Osteocyte (in vitro differentiated cells): ENCODE measurements at regions not wholly inside any gene's neighbourhood (a gene's known extent, or its start where the extent isn't known, plus 50 kb on each side); places are given as distances from the start of the nearest gene placed in this dataset.

Experiments
- DNase-seq: peaks from one replicate; pipeline ENCODE4 v3.0.0; 2021; ENCODE audit warnings: mixed read lengths; ENCODE audit not compliant: unreplicated experiment; ENCODE audit errors: extremely low spot score
- H3K27ac Mint-ChIP-seq: one replicate; pipeline ENCODE4 v1.8.0; 2021; ENCODE audit warnings: mild to moderate bottlenecking, mixed read lengths; ENCODE audit not compliant: unreplicated experiment
- H3K27me3 Mint-ChIP-seq: one replicate; pipeline ENCODE4 v1.8.0; 2021; ENCODE audit warnings: mixed read lengths; ENCODE audit not compliant: unreplicated experiment
- H3K36me3 Mint-ChIP-seq: one replicate; pipeline ENCODE4 v1.8.0; 2021; ENCODE audit warnings: mixed read lengths; ENCODE audit not compliant: unreplicated experiment
- H3K4me1 Mint-ChIP-seq: one replicate; pipeline ENCODE4 v1.8.0; 2021; ENCODE audit warnings: mixed read lengths; ENCODE audit not compliant: unreplicated experiment
- H3K4me3 Mint-ChIP-seq: one replicate; pipeline ENCODE4 v1.8.0; 2021; ENCODE audit warnings: mild to moderate bottlenecking, moderate library complexity, mixed read lengths; ENCODE audit not compliant: unreplicated experiment
- H3K9me3 Mint-ChIP-seq: one replicate; pipeline ENCODE4 v1.8.0; 2021; ENCODE audit warnings: mixed read lengths; ENCODE audit not compliant: unreplicated experiment
- TF ChIP-seq, protein P1 (sequence below): fragments of 200-600 bp; sonication (generic); IDR thresholded peaks from 2 replicates; pipeline ENCODE4 v1.5.0; 2021; ENCODE audit warnings: antibody characterized with exemption, mild to moderate bottlenecking, moderate library complexity

DNA sequence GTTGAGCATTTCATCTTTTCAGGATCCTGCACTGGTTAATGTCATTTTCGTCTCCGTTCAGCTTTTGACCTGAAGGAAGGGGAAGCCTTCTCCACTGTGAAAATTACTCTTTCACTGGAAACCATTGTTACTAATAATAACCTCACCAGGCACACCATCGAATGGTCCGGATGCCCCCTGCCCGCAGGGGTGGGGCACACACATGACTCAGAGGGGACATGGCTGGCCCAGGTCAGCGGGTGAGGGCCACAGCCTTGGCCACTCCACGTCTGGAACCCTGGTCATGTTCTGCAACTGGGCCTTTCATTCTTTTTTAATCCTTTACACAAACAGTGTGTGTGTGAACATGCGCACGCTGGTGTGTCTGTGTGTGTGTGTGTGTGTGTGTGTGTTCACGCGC lies 191.8 kb downstream of the BCOR start:
- peak overlapping the region; percentile 0 for H3K4me3 Mint-ChIP-seq
- peaks cover 67% of the 10 kb centered on the region for H3K4me1 Mint-ChIP-seq
- no peak for DNase-seq
- TF ChIP-seq, protein P1, sequence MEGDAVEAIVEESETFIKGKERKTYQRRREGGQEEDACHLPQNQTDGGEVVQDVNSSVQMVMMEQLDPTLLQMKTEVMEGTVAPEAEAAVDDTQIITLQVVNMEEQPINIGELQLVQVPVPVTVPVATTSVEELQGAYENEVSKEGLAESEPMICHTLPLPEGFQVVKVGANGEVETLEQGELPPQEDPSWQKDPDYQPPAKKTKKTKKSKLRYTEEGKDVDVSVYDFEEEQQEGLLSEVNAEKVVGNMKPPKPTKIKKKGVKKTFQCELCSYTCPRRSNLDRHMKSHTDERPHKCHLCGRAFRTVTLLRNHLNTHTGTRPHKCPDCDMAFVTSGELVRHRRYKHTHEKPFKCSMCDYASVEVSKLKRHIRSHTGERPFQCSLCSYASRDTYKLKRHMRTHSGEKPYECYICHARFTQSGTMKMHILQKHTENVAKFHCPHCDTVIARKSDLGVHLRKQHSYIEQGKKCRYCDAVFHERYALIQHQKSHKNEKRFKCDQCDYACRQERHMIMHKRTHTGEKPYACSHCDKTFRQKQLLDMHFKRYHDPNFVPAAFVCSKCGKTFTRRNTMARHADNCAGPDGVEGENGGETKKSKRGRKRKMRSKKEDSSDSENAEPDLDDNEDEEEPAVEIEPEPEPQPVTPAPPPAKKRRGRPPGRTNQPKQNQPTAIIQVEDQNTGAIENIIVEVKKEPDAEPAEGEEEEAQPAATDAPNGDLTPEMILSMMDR = no peak
- H3K27ac Mint-ChIP-seq = peak overlapping the region; percentile 88
- H3K9me3 Mint-ChIP-seq = no peaks in the 10 kb centered on the region
- H3K36me3 Mint-ChIP-seq = no peaks in the 10 kb centered on the region
- H3K27me3 Mint-ChIP-seq = no peaks in the 10 kb centered on the region

DNA sequence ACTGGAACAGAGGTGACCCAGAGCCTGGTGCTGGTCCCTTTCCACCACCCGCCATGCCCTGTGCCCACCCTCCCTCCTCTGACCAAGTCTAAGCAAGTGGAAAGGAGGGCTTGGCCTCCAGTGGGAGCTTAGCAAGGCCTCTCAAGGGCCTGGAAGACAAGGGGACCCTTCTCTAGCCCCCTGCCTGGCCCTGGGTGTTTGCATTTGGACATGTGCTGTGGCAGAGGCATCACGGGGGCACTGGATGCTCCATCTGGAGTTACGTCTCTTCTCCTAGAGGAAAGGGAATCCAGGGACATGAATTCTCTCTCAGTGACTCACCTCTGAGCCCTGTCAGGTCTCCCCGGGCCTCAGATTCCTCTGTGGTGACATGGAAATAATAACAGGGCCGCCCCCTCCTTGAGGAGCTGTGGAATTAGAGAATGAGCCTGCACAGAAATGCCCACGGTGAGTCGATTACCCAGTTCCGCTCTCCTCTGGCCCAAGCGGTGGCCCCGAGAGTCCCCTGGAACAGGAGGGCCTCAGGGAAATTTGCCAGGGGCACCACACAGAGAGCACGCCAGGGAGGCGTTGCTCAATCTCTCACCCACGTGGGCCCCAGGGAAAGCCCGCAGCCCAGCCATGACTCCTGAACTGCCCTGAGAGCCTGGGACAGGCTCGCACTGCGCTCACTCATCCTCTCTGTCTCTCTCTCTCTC lies 189.6 kb downstream of the BCOR start:
- peak overlapping the region; percentile 89 for H3K27ac Mint-ChIP-seq
- H3K4me1 Mint-ChIP-seq = peaks cover 54% of the 10 kb centered on the region
- H3K4me3 Mint-ChIP-seq = no peak overlapping the region

DNA sequence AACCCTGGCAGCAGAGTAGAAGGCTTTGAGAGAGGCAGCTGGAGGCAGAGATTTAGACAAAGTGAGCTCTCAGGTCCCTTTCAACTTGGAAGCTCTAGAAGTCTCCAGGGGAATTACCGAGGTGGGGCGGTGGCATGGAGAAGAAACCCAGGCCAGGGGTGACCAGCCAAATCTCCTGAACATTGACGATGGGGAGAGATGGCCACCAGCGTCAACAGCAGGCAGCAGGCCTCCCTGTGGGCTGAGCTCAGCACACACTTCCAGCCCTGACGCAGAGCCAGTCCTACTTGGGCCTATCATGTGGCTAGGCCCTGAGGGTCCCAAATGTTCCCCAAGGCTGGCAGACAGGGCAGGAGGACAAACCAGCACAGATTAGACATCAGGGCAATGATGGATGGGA lies 187.8 kb downstream of the BCOR start:
- Mint-ChIP-seq H3K27ac (no peak overlapping the region), H3K27me3 (no peaks in the 10 kb centered on the region), H3K4me1 (peaks cover 45% of the 10 kb centered on the region), H3K4me3 (no peak overlapping the region), H3K36me3 (no peaks in the 10 kb centered on the region), H3K9me3 (no peaks in the 10 kb centered on the region)
- TF ChIP-seq, protein P1 = no peak
- DNase-seq = no peak

More for the DNA sequence above, 189.6 kb downstream of the BCOR start:
- H3K36me3 Mint-ChIP-seq = no peaks in the 10 kb centered on the region
- H3K27me3 Mint-ChIP-seq = no peaks in the 10 kb centered on the region
- peak; percentile 88 for DNase-seq
- TF ChIP-seq, protein P1 = no peak
- no peaks in the 10 kb centered on the region for H3K9me3 Mint-ChIP-seq

DNA sequence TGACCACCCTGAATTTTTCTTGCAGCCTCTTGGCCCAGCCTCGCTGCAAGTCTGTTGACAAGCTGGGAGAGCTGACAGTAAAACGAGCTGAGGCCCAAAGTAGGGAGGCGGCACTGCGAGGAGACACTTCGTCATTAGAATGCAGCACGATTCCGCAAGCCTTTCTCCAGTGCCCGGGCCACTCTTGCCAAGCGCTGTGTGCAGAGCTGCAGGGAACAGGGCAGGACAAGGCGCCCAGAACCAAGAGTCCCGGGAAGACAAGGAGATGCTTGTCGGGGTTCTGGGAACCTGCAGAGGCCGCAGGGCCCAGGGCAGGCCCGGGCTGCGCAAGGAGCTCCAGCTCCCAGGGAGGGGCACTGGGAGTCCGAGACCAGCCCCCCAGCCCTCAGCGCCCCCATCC lies 187.1 kb downstream of the BCOR start:
- Mint-ChIP-seq H3K4me1 (peaks cover 38% of the 10 kb centered on the region), H3K9me3 (no peaks in the 10 kb centered on the region), H3K4me3 (no peak overlapping the region), H3K36me3 (no peaks in the 10 kb centered on the region), H3K27me3 (no peaks in the 10 kb centered on the region), H3K27ac (no peak overlapping the region)
- DNase-seq = no peak
- TF ChIP-seq, protein P1 = no peak

DNA sequence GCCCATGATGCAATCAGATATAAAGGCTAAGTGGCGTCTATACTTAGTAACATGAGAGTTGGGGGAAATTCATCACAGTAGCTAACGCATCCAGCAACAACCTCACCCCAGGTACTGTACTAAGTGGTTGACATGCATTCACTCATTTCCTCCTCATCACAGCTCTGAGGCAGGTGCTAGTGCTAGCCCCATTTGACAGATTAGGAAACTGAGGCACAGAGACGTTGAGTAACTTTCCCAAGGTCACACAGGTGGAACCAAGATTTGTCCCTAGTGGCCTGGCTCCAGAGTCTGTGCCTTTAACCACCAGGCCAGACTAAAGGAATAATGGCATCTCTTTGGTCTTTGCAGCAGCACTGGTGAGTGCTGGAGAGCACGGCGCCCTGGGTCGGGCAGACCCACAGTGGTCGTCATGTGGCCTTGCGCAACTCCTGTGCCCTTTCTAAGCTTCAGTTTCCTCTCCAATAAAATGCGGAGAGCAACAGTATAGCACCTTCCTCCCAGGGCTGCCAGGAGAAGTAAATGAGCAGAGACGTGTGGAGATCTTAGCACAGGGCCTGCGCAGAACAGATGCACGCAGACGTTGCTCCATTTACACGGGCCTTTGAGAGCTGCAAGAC lies 186.4 kb downstream of the BCOR start:
- DNase-seq = no peak
- Mint-ChIP-seq H3K27ac (no peak overlapping the region), H3K36me3 (no peaks in the 10 kb centered on the region), H3K27me3 (no peaks in the 10 kb centered on the region), H3K4me1 (peaks cover 31% of the 10 kb centered on the region), H3K9me3 (no peaks in the 10 kb centered on the region), H3K4me3 (no peak overlapping the region)
- TF ChIP-seq, protein P1 = no peak
